ENCODE measurements at regions not wholly inside any gene's neighbourhood (a gene's known extent, or its start where the extent isn't known, plus 50 kb on each side); places are given as distances from the start of the nearest gene placed in this dataset.

DNA sequence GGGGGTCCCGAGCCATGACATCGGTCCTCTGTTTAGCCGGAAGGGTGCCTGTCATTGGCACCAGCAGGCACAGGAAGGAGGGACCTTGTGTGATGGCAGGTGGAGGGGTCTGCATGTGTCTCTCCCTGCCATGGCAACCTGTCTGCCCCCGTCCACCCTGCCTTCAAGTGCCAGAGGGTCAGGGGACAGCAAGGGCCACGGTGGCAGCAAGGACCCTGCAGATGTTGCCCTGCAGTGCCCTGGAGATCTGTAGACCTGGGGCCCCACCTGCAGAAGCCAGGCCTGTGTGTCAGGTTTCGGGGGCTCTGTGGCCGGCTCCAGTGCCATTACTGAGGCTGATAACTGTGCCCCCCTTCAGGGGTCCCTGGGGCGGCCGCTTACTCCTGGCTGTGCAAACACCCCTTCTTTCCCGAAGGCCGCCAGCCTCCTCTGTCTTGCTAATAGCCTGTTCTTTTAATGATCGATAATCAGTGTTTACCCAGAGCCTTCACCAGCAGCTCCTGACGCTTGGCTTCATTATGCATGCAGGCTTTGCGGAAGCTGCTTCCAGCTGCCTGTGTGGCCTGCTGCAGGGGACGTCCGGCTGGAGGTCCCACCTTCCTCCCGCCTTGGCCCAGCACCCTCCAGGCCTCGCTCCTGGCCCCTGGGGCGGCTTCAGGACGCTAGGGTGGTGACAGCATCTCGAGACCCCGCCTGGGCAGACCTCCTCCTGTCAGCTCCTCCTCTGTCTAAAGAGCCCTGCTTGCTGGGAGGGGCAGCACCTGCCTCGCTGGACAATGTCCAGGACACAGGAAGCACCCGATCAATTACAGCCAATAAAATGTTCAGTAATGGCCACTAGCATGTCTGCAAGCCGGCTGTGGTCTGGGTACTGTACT lies 153.0 kb downstream of the KIF26A start:
- DNase-seq (ENCODE audit: low spot score), result no peak

DNA sequence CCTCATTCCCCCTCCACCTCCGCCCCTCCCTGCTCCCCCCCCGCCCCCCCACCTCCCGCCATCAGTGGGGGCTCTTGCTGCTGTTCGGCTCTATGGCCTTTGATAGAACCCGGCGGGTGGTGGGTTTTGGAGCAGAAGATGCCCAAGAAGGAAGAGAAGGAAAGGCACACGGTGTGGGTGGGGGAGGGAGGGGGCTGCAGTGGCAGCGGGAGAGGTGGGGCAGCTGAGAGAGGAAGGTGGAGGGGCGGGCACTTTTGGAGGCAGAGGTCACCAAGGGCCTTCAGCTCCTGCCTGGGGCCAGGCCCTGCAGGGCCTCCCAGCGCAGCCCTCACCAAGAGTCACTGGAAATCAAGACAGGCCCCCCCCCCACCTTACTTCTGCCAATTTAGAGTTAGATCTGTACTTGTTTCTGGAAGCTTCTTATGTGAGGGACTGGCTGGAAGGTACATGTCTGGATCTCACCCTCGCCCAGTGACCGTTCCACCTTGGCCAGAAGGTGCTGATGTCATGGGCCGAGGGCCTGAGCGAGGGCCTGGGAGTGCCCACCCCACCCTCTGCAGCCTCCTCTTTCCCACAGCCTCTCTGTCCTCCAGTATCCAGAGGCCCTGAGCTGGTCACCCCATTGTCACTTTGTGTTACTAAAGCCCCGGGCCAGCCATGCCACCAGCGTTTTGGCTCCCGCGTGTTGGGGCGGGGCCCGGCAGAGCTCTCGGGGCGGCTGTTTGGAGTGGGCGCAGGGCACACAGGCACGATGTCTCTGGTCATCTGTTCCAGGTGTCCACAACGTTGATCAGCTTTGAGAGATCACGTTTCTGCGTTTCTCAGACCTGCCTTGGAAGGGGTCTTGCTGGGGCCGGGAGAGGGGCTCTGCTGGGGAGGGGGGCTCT lies 153.9 kb downstream of the KIF26A start:
- no peak for DNase-seq (ENCODE audit: low spot score)

DNA sequence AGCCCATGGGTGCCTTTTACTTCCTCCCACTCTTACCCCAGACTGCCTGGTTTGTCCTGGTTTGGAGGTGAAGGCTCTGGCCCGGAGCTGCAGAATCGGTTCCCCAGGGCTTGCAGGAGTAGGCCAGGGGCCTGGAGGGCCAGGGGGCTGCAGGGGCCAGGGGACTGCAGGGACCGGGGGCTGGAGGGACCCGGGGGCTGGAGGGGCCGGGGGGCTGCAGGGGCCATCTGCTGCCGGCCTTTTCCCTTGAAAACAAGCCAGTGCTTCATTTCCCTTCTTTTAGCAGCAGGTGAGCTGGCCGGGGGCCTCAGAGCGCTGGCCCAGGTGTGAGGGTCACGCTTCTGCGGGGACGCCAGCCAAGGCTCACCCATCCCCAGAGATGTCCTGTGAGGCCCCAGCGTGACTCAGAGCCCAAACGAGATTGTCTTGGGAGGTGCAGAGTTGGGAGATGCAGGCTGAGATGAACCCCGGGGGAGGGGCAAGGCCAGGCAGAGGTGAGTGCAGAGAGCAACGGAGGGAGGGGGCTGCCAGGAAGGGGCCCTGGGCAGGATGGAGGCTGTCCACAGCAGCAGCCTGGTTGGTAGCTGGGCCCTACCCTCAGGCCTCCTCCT lies 154.9 kb downstream of the KIF26A start:
- DNase-seq (ENCODE audit: low spot score), result no peak

DNA sequence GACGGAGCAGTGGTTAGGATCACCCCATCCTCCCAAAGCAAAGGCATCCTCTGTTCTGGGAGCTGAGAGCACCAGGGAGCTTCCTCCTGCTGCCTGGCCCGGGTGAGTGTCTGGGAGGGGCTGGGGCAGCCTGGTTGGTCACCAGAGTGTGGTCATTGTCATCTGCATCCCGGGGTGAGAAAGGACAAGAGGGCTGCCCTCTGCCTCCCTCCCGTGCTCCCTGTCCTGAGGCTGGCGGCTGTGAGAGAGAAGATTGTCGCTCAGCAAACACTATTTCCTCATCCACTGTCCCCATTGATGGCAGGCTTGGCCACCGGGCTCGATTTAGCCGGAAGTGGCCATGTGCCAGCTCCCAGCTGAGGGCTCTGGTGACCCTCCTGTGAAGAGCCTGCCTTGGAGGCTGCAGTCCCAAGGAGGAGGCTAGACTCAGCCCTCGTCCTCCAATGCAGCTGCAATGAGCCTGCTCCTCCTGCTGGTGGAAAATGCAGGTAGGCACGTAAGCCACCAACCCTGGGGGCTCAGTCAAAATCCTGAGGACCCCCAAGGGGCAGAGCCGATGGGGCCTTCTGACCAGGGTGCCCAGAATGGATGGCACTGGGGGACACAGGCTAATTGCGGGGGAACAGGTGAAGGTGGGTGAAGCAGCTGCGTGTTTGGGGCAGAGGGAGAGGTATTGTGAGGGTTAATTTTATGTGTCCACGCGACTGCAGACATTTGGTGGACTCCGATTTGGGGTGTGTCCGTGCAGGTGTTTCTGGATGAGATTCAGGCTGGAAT lies 155.7 kb downstream of the KIF26A start:
- no peak for DNase-seq (ENCODE audit: low spot score)

DNA sequence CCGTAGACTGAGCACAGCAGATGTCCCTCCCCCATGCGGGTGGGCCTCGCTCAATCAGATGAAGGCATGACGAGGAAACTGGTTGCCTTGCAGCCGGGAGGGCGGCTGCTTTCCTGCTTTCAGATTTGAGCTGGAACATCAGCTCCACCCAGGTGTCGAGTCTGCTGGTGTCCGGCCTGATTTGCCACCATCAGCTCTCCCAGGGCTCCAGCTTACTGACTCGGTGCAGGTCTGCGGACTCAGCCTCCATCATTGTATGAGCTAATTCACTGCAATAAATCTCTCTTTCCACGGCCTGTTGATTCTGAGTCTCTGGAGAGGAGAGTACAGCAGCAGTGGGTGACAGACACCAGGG lies 156.2 kb downstream of the KIF26A start:
- DNase-seq (ENCODE audit: low spot score), result no peak

DNA sequence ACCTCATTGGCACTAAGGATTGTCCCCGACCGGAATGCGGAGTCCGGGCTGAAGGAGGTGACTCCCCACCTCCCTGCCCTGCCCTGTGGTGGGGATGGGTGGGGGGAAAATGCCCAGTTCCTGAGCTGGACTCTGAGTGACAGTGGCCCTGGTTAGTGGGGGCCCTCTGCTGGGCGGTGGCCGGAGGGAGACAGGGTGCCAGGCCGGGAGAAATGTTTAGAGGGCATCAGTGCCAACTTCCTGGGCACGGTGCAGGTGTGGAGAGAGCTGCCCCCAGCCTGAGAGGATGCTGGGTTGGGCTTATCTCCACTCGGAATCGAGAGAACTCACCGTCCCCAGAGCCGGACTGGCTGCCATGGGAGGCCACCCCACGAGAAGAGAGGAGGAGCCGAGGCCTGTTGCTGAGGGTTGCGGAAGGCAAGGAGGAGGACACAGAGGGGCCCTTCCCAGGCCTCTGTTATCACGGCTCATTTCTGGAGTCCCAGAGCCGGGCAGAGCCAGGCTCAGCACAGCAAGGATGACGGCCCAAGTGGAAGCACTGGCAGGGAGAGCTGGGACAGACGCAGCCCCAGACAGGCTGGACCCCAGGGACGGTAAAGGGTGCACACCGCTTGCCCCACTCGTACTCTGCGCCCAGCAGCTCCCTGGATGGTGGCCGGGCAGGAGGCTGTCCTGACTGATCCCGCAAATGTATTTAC lies 156.7 kb downstream of the KIF26A start:
- no peak for DNase-seq (ENCODE audit: low spot score)

DNA sequence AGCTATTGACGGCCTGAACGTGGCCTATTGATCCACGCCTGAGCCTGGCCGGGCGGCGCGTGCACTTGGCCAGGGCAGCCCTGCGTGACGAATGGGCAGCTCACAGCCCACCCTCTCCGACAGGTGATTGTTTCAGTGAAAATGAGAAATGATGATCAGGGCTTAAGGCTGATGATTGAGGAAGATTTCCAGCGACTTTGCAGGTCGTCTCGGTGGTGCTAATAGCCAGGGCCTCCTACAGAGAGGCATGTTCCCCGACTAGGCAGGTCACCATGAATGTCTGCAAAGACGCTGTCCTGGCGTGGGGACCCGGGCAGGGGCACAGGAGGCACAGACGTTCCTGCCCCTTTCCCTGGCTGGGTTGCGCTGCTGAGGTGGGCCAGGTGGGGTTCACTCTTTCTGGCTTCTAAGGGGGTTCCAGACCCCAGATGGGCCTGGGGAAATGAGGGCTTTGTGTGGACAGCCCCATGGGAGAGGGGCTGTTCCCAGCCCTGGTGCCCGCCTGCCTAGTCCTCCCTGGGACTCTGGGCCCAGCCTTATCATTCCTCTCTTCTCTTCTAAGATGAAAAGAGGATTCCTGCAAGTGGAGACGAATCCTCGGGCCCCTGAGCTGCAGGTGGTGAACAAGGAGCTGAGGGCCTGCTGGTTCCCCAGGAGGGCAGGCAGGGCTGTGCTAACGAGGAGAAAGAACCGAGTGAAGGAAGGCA lies 157.4 kb downstream of the KIF26A start:
- no peak for DNase-seq (ENCODE audit: low spot score)

DNA sequence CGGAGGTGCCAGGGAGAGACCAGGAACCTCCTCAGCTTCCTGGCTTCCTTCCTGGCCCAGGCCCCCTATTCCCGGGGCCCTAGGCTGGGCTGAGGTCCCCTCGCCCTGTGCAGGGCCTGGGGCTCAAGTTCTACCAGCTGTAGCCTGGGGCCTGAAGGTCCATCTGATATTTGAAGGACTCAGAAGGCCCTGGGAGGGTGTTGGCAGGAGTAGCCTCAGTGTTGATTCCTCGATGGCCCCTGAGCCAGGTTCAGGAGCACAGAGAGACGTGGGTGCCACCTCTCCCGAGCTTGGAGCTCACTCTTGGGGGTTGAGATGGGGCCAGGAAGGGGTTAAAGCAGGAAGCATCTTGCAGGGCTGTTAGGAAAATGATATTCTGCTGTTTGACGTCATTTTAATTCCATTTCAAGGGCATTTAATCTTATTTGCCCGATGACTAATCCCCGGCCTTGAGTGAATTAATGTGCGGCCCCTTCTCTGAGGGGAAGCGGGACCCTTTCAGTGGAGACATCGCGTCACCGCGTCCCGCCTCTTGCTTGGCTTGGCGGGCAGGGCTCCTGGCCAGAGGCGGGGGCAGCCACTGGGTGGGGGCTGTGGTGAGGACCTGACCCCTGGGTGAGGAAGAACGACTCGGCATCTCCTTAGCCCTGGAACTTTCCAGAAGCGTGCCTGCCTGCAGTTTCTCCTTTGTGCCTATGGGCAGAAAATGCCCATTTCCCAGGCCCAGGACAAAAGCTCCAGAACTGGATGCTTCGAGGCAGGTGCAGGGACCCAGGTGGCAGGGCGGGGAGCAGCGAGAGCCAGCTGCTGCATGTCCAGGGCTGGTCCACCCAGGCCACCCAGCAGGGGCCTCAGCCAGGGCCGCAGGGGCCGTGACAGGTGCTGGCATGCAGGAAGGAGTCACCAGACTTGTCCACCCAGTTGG lies 158.3 kb downstream of the KIF26A start:
- DNase-seq (ENCODE audit: low spot score), result no peak

DNA sequence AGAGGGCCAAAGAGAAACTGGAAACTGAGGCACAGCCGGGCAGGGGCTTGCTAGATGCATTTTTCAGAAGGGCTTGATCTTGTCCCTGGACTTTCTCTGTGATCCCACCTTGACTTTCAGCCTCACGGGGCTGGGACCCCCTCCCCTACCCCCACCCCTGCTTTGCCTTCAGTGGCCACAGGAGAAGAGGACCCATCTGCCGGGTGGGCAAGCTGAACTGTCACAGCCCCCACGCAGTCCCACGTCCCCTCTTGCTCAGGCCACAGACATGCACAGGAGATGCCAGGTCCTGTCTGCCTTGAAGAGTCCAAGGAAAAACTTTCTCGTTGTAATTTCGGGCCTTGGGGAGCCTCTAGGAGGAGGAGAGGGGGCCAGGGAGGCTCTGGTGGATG lies 158.9 kb downstream of the KIF26A start:
- DNase-seq (ENCODE audit: low spot score), result no peak

DNA sequence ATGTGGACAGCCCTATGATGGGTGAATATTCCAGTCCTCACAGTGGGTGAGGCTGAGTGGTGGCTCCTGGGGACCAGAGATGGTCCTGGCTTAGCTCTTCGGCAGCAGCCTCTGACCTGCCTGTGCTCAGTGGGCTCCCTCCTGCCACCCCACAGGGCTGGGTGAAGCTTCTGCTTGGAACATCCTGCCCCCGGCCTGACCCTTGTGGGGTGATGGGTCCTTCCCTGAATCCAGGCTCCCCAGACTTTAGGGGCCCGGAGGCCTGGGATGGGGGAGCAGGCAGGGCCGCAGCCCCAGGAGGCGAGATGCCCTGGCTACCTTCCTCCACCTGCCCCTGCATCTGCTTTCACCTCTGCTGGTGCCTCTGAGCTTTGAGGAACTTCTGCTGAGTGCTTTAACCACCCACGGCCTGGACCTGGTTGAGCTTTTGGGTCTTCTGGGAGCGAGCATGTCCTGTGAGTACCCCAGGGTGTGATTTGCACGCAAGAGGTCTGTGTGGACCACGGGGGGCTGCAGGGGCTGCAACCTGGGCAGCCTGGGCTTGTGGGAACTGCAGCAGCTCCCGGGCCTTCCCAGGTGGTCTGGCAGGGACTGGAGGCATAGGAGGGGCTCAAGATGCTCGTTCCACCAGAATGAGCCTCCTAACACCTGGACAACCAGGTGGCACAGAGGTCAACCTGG lies 159.5 kb downstream of the KIF26A start:
- DNase-seq (ENCODE audit: low spot score), result no peak

DNA sequence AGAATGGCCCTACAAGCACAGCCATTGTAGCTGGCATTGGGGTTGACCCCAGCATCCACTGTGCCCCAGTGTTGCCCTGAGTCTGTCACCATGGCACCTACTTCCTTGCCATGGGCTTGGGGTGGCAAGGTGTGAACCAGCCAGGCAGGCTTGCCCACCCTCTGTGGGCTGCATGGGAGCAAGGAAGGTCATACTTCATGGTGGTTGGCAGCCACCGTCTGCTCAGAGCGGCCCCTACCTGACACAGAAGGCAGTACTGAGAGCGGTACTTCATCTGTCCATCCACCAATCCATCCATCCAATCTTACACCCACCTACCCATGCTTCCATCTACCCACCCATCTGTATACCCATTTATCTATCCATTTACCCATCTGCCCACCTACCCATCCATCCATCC lies 160.1 kb downstream of the KIF26A start:
- no peak for DNase-seq (ENCODE audit: low spot score)

DNA sequence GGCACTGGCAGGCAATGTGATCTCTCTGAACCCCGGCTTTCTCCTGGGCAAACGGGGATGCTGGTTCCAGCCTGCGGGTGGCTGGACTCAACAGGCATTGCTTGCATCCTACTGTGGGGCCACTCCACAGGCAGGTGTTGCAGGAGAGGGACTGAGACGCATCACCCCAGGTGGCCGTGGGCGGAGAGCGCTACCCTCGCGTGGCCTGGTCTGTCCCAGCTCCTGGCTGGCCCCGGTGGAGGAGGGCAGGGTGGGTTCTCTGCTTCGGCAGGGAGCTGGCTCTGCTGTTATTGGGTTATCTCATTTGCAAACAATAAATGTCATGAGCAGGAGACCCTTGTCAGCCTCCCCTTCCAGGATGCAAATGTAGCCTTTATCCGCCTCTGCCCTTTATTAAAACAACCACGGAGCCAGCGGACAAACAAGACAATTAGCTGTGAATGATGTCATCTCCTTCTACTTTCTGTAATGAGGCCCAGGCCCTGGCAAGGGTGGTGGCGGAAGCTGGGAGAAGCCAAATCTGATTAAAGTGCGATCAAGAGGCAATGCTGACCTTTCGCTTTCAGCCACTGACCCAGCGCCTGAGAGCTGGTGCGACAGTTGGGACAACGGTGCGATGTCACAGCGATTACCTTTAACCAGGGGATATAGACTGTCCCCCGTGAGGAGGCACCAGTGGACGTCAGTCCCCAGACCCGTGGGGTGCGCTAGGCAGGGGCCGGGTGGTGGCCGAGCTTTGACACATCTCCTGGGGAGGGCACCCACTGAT lies 161.8 kb downstream of the KIF26A start:
- DNase-seq (ENCODE audit: low spot score), result no peak

DNA sequence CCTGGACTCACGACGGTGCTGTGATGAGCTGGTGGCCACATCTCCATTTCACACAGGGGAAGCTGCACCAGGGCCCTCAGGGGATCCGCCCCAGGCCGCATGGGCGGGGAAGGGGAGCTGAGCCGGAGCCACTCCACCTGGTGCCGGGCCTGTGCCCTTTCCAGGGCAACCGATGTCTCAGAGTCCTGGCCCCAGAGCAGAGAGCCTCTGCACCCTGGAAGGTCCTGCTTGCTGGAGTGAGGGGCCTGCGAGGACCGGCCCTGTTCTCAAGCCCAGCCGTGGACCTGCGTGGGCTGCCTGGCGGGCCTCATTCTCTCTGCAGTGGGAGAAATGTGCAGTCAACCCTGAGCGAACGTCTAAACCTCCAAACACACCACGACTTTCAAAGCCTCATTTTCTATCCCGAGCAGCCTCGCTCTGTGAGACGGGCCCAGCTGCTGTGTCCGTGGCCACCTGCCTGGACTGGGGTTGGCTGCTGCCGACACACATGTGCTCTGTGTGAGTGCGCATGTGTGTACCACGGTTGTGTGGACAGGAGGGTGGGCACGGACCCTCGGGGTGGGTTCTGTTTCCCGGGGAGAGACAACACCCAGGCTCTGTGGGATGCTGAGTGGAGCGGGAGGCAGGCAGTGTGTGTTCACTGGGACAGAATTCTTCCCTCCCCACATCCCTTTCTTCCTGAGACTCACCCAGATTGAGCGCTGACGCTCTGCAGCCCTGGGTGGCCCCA lies 163.5 kb downstream of the KIF26A start:
- DNase-seq (ENCODE audit: low spot score), result no peak

DNA sequence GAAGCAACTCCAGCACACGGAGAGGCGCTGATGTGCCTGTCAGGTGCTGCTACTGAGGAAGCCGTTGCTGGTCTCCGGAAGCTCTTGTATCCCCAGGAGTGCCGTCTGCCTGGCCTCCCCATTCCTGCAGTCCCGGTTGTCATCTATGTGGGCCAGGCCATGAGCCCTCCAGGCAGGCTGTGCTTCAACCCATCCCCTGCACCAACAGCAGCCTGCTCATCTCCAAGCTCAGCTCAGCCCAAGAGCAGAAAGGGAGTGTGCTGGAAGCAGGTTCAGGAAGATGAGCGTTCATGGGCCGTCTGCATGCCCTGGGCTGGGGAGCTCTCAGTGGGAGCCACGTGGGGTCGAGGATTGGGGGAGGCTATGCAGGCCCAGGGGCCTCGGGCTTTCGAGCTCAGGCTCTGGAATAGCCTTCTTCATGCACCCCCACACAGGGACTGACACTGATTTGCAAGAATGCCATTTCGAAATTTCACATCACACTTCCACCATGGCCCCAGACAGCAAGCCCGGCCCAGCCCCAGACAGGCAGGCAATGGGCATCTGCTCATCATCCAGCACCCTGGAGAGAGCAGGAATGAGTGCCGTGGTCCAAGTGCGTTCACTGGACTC lies 164.5 kb downstream of the KIF26A start:
- no peak for DNase-seq (ENCODE audit: low spot score)

DNA sequence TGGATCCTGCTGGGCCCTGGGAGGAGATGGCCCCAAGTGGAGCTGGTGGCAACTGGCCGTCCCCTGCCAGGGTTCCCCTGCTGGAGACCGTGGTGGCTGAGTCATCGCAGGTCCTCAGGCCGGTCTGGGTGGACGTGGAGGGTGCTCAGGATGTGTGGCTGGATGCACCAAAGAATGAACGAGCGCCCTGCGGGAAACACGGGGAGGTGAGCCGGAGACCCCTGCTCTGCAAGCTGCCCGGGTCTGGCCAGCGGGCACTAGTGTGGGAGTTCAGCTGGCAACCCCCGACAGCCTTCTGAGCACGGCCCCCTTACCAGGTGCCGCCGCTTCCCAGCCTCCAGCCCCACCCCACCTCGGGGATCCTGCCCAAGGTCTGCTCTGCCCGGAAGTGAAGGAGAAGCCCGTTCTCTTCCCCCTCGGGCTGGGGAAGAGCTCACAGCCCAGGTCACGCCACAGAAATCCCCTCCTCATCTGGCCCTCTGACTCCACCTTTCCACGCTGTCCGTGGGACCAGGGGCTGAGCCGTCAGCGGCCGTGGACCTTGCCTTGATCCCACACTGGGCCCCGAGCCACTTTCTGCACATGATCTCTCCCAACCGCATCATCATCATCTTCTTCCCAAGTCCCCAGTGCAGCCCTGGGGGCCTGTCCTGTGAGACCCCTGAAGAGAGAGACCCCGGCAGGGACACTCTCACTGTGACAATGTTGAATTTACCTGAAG lies 165.5 kb downstream of the KIF26A start:
- DNase-seq (ENCODE audit: low spot score), result no peak

Data from CD4-positive, alpha-beta T cell treated with Interleukin-6 at 100 ng/mL for 8 hours (primary cell).